Gastrocnemius medialis (tissue), 4 donors: ENCODE measurements at regions not wholly inside any gene's neighbourhood (a gene's known extent, or its start where the extent isn't known, plus 50 kb on each side); places are given as distances from the start of the nearest gene placed in this dataset.

Source experiments
- CTCF ChIP-seq, 5 experiments: fragments of 450-650 bp in 3 of 5; fragments of 200-600 bp in 2 of 5; sonication (generic) in 2 of 5; IDR thresholded peaks in 4 of 5; conservative IDR thresholded peaks in 1 of 5; 1 replicate in 4 of 5; 2 replicates in 1 of 5; pipeline ENCODE4 v1.5.1; 2016 to 2019; ENCODE audit warnings: antibody characterized with exemption in 5 of 5, mild to moderate bottlenecking in 3 of 5, moderate library complexity in 3 of 5
- POLR2A ChIP-seq, 2 donors: fragments of 450-650 bp; IDR thresholded peaks; one replicate each; pipeline ENCODE4 v1.6.1; 2017; ENCODE audit warnings: antibody characterized with exemption in 2 of 2, mild to moderate bottlenecking in 2 of 2, moderate library complexity in 2 of 2

- TF ChIP-seq CTCF (IDR thresholded peaks at IDR 0.05 in 4 of 5, conservative IDR thresholded peaks at IDR 0.05 in 1 of 5) (no peak), POLR2A (IDR thresholded peaks at IDR 0.05) (no peak)
Measured at GRCh38 chr12:65665817-65666216, 158.5 kb upstream of the HMGA2 start.
